ENCODE measurements at regions not wholly inside any gene's neighbourhood (a gene's known extent, or its start where the extent isn't known, plus 50 kb on each side); places are given as distances from the start of the nearest gene placed in this dataset.

DNA sequence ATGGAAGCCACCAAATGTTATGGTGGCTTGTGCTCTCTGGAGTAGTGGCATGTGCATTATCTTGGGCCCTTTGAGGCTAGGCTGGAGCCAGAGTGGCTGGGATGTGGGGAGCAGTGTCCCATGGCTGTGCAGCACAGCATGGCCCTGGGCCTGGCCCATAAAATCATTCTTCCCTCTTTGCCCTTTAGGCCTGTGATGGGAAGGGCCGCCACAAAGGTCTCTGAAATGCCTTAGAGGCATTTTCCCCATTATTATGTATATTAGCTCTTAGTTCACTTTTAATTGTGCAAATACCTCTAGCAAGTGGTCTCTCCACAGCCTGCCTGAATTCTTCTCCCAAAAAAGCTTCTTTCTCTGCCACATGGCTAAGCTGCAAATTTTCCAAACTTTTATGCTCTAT lies 297.3 kb upstream of the IRAK1BP1 start:
- H3F3A ChIP-seq (replicated peaks; ENCODE audit: low read depth): no peaks in the 10 kb centered on the region
- H3K4me3 ChIP-seq: no peak overlapping the region
- H2AFZ ChIP-seq: peak overlapping the region; percentile 53; the same call in 1 of the 2 replicates
- Mint-ChIP-seq H3K4me1 (peaks cover 6% of the 10 kb centered on the region), H3K36me3 (ENCODE audit: low read depth) (peaks cover 53% of the 10 kb centered on the region; the same call in 2 of the 3 replicates), H3K4me3 (no peak overlapping the region), H3K9me3 (peaks cover 60% of the 10 kb centered on the region), H3K27ac (no peak overlapping the region), H3K27me3 (ENCODE audit: insufficient read depth, low read depth, poor library complexity) (peaks cover 2% of the 10 kb centered on the region)
- H3K4me2 ChIP-seq: no peak overlapping the region
- H3K27me3 ChIP-seq (ENCODE audit: insufficient read depth): no peaks in the 10 kb centered on the region
- DNase-seq (ENCODE audit: low spot score): peak; percentile 78
- peaks cover 5% of the 10 kb centered on the region; the same call in 1 of the 2 replicates for H3K36me3 ChIP-seq (ENCODE audit: insufficient read depth)
- H3K9me2 ChIP-seq (ENCODE audit: insufficient read depth): no peaks in the 10 kb centered on the region; the same call in 1 of the 2 replicates
- no peaks in the 10 kb centered on the region for H4K20me1 ChIP-seq (replicated peaks; ENCODE audit: insufficient read depth)
- no peaks in the 10 kb centered on the region for H3K79me2 ChIP-seq (replicated peaks; ENCODE audit: insufficient read depth)
- 0 out of 2 replicates have a peak overlapping the region, but pooled peaks have one; percentile 15 for H3K27ac ChIP-seq (ENCODE audit: low read depth)
- peaks cover 7% of the 10 kb centered on the region; the same call in 1 of the 2 replicates for H3K4me1 ChIP-seq (ENCODE audit: insufficient read depth)
- ATAC-seq: peak; percentile 99
- no peak for TF ChIP-seq EZH2phosphoT487 (IDR thresholded peaks at IDR 0.05; ENCODE audit: unreplicated experiment)
- TF ChIP-seq, protein P1, sequence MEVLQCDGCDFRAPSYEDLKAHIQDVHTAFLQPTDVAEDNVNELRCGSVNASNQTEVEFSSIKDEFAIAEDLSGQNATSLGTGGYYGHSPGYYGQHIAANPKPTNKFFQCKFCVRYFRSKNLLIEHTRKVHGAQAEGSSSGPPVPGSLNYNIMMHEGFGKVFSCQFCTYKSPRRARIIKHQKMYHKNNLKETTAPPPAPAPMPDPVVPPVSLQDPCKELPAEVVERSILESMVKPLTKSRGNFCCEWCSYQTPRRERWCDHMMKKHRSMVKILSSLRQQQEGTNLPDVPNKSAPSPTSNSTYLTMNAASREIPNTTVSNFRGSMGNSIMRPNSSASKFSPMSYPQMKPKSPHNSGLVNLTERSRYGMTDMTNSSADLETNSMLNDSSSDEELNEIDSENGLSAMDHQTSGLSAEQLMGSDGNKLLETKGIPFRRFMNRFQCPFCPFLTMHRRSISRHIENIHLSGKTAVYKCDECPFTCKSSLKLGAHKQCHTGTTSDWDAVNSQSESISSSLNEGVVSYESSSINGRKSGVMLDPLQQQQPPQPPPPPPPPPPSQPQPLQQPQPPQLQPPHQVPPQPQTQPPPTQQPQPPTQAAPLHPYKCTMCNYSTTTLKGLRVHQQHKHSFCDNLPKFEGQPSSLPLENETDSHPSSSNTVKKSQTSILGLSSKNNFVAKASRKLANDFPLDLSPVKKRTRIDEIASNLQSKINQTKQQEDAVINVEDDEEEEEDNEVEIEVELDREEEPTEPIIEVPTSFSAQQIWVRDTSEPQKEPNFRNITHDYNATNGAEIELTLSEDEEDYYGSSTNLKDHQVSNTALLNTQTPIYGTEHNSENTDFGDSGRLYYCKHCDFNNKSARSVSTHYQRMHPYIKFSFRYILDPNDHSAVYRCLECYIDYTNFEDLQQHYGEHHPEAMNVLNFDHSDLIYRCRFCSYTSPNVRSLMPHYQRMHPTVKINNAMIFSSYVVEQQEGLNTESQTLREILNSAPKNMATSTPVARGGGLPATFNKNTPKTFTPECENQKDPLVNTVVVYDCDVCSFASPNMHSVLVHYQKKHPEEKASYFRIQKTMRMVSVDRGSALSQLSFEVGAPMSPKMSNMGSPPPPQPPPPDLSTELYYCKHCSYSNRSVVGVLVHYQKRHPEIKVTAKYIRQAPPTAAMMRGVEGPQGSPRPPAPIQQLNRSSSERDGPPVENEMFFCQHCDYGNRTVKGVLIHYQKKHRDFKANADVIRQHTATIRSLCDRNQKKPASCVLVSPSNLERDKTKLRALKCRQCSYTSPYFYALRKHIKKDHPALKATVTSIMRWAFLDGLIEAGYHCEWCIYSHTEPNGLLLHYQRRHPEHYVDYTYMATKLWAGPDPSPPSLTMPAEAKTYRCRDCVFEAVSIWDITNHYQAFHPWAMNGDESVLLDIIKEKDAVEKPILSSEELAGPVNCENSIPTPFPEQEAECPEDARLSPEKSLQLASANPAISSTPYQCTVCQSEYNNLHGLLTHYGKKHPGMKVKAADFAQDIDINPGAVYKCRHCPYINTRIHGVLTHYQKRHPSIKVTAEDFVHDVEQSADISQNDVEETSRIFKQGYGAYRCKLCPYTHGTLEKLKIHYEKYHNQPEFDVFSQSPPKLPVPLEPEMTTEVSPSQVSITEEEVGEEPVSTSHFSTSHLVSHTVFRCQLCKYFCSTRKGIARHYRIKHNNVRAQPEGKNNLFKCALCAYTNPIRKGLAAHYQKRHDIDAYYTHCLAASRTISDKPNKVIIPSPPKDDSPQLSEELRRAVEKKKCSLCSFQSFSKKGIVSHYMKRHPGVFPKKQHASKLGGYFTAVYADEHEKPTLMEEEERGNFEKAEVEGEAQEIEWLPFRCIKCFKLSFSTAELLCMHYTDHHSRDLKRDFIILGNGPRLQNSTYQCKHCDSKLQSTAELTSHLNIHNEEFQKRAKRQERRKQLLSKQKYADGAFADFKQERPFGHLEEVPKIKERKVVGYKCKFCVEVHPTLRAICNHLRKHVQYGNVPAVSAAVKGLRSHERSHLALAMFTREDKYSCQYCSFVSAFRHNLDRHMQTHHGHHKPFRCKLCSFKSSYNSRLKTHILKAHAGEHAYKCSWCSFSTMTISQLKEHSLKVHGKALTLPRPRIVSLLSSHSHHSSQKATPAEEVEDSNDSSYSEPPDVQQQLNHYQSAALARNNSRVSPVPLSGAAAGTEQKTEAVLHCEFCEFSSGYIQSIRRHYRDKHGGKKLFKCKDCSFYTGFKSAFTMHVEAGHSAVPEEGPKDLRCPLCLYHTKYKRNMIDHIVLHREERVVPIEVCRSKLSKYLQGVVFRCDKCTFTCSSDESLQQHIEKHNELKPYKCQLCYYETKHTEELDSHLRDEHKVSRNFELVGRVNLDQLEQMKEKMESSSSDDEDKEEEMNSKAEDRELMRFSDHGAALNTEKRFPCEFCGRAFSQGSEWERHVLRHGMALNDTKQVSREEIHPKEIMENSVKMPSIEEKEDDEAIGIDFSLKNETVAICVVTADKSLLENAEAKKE (CRISPR knock-in tag; IDR thresholded peaks at IDR 0.05): no peak
- TF ChIP-seq STAT1 (IDR thresholded peaks at IDR 0.05; ENCODE audit: unreplicated experiment): no peak
- no peak for TF ChIP-seq POLR2AphosphoS5 (IDR thresholded peaks at IDR 0.05; ENCODE audit: low read depth)
- TF ChIP-seq EZH2 (IDR thresholded peaks at IDR 0.05; ENCODE audit: low read depth, unreplicated experiment): no peak
- no peak for TF ChIP-seq CREB1 (CRISPR knock-in tag; IDR thresholded peaks at IDR 0.05; ENCODE audit: low read depth)
- no peak for TF ChIP-seq NANOG (IDR thresholded peaks at IDR 0.05; ENCODE audit: borderline replicate concordance)
- no peak for TF ChIP-seq ETS1 (IDR thresholded peaks at IDR 0.05)
- TF ChIP-seq REST (IDR thresholded peaks at IDR 0.05; ENCODE audit: unreplicated experiment): no peak
- no peak for TF ChIP-seq JUNB (IDR thresholded peaks at IDR 0.05; ENCODE audit: unreplicated experiment)
- TF ChIP-seq ZNF114 (CRISPR knock-in tag; IDR thresholded peaks at IDR 0.05): no peak
- TF ChIP-seq, protein P2, sequence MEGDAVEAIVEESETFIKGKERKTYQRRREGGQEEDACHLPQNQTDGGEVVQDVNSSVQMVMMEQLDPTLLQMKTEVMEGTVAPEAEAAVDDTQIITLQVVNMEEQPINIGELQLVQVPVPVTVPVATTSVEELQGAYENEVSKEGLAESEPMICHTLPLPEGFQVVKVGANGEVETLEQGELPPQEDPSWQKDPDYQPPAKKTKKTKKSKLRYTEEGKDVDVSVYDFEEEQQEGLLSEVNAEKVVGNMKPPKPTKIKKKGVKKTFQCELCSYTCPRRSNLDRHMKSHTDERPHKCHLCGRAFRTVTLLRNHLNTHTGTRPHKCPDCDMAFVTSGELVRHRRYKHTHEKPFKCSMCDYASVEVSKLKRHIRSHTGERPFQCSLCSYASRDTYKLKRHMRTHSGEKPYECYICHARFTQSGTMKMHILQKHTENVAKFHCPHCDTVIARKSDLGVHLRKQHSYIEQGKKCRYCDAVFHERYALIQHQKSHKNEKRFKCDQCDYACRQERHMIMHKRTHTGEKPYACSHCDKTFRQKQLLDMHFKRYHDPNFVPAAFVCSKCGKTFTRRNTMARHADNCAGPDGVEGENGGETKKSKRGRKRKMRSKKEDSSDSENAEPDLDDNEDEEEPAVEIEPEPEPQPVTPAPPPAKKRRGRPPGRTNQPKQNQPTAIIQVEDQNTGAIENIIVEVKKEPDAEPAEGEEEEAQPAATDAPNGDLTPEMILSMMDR (conservative IDR thresholded peaks at IDR 0.05; ENCODE audit: low read depth in 2 of 2): no peak
- TF ChIP-seq ZNF331 (CRISPR knock-in tag; IDR thresholded peaks at IDR 0.05; ENCODE audit: low read depth): no peak

Measured in GM23338 (cell line).